HPDE6-E6E7 (cell line): ENCODE measurements at regions not wholly inside any gene's neighbourhood (a gene's known extent, or its start where the extent isn't known, plus 50 kb on each side); places are given as distances from the start of the nearest gene placed in this dataset.
A peak's percentile ranks its signal among the peaks of the same experiment; 100 is the strongest.
"Not testable (repeated sequence)": the region's sequence is repeated elsewhere in the genome, so short reads cannot be mapped to it uniquely, and the experiment has no call there.

Experiments
- DNase-seq: peaks from one replicate; pipeline ENCODE4 v3.0.0; 2011; ENCODE audit warnings: missing footprints; ENCODE audit errors: extremely low spot score

DNA sequence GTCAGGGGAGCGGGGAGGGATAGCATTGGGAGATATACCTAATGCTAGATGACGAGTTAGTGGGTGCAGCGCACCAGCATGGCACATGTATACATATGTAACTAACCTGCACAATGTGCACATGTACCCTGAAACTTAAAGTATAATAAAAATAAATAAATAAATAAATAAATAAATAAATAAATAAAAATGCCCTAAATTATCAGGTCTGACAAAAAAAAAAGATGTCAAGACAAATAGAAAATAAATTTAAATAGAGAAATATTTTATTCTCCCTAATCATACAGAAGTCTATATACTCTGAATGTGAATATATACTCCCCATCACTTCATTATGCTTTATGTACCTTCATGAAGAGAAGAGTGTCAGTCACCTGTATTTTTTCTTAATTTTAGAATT is 420.0 kb upstream of the PTCHD4 start:
- not testable (repeated sequence) for DNase-seq

DNA sequence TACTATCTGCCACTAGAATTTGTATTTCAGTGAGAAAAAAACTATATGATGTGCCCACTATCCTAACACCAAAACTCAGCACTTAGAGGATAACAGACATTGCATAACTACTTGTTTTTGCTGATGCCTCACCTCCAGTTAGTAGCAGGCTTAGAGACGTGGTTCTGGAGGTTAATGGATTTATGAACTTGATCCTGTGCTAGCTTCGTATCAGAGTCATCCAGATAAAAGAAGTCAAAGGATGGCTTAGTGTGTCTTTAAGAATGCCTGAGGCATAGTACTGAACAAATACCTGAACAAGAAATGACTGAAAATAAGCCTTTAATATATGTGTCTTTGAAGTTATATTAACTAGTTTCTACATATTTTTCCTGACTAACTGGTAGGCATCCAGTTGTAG is 414.9 kb upstream of the PTCHD4 start:
- no peak for DNase-seq

DNA sequence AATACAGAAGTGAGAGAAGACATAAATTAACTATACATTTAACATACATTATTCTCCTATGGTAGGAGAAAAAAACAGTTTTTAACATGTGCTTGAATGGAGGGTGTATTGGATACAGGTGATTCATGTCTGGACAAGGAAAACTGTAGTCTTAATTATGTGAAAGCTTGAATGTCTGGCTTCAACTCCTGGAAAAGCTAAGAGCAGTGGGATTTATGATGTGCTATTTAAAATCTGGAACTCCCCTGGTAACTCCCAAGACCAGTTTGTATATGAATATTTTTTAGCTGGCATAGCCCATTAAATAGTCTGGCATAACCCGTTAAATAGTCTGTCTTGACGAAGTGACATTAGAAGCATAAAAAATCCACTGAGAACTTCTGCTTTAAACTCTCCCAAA is 410.0 kb upstream of the PTCHD4 start:
- DNase-seq: no peak

DNA sequence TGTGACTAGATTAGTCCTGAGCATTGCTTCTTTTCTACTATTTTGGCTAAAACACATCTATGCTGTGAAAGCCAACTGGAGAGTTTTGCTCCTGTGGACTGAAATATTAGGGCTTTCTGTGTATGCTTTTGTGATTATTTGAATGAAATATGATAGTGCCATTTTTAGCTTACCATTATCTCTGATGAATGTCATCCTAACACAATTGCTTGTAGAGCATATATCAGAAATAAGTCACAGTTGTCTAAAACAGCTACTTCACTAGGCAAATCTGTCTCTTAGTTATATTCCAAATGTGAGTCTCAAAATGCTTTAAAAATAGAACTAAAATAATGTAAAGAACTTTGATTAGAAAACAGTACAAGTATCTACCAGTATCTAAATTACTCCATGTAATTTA is 401.4 kb upstream of the PTCHD4 start:
- DNase-seq: no peak

DNA sequence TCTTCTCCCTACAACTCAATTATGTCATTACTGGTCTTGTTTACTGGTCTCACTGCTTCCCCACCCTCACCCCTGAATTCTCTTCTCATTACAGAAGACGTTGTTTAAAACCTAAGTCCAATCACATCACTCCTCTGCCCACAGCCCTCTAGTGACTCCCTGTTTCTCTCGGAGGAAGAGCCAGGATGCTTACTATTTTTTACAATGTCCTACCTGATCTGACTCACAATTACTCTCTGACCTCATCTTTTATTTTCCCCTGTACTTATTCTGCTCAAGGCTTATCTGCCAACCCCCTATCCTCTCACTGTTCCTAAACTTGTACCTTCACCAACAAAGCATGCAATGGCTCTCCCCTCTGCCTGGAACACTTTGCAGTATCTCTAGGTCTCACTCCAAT is 400.4 kb upstream of the PTCHD4 start:
- DNase-seq: no peak

DNA sequence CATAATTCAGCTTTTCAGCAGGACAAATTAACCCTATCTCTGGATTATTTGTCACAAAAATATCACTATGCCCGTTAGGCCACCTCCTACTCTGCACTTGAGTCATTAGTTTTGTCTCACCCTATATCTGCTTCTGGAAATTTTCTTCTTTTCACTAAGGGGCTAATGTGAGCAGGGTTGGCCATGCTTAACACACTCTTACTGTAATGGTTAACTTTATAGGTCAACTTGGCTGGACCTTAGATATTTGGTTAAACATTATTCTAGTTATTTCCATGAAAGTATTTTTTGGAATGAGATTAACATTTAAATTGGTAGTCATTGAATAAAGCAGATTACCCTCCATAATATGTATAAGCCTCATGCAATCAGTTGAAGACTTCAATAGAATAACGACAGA is 394.6 kb upstream of the PTCHD4 start:
- no peak for DNase-seq

DNA sequence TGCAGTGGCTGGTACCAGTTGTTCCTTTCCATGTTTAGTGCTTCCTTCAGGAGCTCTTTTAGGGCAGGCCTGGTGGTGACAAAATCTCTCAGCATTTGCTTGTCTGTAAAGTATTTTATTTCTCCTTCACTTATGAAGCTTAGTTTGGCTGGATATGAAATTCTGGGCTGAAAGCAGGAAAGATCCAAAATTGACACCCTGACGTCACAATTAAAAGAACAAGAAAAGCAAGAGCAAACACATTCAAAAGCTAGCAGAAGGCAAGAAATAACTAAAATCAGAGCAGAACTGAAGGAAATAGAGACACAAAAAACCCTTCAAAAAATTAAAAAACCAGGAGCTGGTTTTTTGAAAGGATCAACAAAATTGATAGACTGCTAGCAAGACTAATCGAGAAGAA is 382.4 kb upstream of the PTCHD4 start:
- not testable (repeated sequence) for DNase-seq

DNA sequence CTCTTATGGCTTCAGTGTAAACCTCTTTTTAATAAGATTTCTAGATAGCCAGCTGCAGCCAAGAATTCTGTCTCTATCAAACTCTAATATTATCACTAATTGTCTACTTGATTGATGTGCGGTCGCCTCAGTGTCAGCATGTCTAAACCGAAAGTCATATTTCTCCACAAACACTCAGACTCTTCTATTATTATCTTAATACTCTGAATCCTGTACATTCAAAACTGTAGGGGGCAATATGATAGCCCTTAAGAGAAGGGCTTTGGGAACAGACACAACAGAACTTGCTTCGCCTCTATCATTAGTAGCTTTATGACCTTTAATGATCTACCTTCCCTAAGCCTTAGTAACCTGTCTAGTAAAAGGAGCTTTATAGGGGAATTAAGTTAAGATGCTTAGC is 379.7 kb upstream of the PTCHD4 start:
- DNase-seq: no peak

DNA sequence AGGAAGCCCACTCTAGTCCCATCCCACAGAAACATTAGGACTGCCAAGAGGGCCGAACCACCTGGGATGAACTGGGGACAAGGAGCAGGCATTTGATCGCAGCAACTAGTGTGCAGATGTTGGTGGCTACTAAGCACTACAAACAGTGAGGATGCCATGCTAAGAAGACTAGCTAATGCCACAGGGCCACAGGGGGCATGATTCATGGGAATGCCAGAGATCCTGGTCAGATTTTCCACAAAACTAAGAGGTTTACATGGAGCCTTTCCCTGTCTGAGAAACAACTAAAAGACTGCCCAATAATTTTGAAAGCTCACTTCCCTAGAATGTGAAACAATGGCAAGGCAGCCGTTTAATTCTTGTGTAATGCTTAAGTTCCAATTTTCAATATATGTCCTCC is 375.9 kb upstream of the PTCHD4 start:
- no peak for DNase-seq

DNA sequence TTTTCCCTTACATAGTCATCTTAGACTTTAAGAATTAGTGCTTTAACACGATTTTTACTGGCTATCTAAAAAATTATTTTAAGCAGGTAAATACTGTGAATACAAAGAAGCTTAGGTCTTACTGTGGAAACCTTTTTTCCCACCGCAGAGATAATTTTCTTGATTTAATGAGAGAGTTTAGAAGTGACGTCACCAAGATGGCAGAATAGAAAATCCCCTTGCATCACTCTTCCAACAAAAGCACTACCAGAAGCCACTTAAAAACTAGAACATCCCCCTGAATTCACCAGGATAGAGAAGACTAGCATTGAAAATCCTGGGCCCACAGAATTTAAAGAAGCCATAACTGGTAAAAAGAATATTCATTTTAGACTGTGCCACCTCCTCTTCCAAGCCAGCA is 375.4 kb upstream of the PTCHD4 start:
- no peak for DNase-seq

DNA sequence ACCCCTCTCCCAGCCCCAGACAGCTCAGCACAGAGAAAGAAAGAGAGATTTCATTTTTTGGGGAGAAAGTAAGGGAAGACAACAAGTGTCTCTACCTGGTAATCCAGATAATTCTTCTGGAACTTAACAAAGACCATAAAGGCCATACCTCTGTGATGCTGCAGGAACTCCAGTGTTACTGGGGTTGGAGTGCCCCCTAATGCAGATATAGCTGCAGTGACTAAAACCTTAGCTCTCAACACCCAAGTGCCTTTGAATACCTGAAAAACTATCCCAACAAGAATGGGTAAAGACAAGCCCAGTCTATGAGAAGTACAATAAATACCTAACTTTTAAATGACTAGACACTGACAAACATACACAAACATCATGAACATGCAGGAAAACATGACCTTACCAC is 365.3 kb upstream of the PTCHD4 start:
- DNase-seq: no peak

DNA sequence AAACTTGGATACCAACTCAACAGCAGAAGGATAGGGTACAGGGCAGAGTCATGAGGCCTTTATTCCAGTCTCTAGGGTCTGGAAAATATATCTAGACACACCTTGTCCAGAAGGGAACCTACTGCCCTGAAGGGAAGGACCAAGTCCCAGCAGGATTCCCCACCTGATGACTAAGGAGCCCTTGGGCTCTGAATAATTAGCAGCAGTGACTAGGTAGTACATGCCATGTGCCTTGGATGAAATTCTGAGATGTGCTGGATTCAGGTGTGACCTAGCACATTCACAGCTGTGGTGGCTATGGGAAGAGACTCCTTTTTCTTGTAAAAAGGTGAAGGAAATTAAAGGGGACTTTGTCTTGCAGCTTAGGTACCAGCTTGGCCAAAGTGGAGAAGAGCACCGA is 364.3 kb upstream of the PTCHD4 start:
- DNase-seq: peak; percentile 10

DNA sequence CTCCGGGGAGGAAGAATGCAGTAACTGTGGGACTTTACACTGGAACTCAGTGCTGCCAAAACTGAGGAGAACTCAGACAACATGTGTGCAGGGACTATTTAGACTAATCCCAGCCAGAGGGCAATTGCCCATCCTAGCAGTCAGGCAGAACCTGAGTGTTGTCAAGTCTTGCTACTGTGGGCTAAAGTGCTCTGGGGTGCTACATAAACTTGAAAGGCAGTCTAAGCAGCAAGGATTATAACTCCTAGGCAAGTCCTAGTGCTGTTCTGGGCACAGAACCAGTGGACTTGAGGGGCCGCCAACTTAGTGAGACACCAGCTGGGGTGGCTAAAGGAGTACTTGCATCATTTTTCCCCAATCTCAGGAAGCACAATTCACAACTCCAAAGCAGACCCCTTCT is 363.8 kb upstream of the PTCHD4 start:
- DNase-seq: no peak

DNA sequence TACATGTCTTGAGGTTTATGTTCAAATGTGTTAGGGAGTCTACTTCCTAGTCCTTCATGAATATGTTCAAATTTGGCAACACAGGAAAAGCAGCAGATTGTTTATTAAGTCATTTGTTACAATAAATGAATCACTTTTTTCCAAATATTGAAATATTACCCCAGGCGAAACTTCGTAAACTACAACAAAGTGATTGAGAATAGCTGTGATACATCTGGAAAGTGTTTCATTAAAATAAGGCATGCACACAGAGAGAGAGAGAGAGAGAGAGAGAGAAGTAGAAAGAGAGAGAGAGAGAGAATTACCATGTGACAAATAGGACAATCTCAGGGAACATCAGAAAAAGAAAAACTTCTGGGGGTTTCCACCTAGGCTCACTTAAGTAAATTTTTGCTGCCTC is 363.1 kb upstream of the PTCHD4 start:
- DNase-seq: no peak

DNA sequence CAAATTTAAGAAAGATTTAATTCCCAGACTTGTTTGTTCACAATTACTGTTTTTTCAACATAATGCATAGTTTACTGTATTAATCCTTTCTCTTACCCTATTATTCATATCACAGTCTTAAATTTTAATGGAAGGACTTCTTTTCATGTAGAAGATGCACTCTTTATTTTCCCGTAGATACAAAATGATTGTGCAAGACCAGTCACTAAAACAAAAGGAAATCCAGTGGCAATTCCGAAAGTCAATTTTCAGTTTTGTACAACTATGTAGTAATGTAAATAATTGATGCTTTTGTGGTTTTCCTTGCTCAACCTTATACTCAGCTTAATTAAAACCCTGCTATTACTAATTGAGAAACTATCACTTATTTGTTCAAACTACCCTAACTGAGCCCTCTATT is 361.5 kb upstream of the PTCHD4 start:
- DNase-seq: no peak

DNA sequence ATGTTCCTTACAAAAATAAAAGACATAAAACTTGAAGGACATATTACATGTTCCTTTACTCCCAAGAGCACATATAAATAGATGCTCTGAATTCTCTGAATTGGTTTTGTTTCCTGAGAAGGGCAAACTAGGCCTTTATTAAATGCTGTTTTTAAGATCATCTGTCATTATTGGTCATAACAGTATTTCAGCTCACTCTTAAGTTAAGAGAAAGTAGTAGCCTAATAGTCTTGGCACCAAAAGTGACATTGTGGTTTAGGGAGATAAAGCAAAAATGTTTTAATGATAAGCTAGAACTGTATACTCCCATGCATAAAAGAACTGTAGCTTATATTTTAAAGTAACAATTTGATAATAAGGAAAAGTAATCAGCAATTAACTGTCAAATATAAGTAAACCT is 361.1 kb upstream of the PTCHD4 start:
- no peak for DNase-seq

DNA sequence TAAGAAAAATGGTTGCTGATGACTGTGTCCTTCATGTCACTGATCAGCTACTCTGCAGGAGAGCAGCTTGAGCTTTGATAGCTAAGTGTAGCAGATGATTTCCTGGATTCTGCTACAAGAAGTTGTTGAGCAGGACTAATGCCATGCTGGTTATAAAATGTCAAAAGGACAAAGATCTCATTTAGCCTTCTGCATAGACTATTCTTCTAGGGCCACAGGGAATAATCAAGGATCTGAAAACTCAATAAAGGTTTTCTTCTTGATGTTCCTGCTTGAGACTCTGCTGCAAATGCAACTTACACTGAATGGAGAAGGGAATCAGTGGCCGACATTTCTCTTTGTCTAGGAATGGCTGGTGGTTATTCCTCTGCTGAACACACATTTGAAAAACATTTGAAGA is 360.3 kb upstream of the PTCHD4 start:
- DNase-seq: no peak

DNA sequence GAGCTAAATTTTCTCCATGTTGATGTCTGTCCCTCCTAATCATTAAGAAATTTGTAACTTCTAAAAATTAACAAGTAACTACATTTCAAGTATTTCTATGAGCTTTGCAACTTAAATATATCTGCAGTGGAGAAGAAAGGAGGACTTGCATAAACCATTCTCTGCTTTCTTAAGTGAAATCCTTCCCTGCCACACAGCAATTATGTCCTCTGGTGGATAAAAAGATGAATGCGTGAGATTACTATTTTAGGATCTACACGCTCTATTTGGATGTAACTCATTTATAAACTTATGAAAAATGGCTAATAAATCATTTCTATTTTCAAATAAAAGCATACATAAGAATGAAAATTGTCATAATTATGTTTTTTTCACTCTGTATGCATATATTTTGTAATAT is 338.0 kb upstream of the PTCHD4 start:
- DNase-seq: no peak

DNA sequence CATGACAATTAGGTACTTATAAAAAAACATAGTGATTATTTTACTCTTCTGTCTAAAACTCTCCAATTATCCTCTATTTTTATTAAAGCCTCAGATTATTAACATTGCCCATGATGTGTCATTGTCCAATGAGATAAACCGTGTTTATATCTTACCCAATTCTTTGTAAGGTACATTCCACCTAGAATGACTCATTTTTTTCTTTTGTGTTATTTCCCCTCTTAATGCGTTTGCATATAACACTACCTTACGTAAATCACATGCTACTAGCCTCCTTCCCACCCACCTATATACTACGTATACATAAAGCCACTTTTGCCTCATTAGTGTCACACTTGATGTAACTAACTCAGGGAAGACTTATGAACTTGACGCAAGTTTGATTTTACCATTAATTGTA is 336.3 kb upstream of the PTCHD4 start:
- DNase-seq: no peak

DNA sequence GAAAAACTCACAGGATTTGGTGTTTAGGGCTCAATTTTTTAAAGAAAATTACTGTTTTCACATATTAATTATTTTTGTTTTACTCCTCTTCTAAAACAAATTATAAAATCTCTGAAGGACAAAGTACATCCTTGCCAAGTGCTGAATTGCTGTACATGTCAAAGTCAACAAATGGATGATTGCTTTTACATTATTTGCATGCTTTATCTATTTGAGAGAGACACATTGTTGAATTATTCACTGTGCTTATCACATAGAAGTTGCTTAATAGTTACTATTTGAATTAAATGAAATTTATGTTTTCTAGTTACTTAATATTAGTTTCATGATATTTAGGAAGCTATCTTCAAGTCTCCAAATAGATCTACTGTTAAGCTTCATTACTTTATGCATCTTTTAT is 318.6 kb upstream of the PTCHD4 start:
- DNase-seq: no peak

DNA sequence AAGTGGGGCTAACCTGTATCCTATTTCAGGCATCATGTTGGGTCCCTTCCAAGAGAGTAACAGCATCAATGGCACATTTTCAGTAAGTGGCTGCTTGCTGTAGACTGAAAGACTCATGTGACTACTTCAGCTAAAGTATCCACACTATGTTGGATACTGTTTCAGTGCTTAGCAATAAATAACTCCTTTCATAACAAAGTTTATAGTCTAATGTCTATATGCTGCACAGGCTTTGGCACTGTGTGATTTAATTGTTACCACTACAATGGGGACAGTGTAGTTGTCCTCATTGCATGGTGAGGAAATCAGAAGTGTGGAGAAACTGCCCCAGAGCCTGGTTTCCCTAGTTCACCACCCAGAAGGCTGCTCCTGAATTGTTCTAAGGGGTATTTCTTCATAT is 318.0 kb upstream of the PTCHD4 start:
- DNase-seq: no peak

DNA sequence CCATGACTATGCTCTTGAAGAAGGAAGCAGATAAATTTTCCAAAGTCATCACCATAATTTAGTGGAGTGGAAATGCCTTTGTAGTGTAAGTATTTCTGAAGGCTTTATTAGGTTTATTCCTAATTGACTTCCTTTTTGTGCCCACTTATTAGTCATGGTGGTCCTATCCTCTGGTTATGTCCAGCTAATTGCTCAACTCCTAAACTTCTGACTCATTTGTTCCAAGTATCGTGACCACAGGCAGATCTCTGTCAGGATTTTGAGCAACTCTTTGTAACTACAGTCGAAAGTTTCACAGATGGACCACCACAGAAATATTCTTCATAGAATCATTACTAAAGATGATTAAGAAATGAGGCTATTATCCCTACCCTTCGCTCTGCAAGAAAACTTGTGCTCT is 315.6 kb upstream of the PTCHD4 start:
- no peak for DNase-seq

DNA sequence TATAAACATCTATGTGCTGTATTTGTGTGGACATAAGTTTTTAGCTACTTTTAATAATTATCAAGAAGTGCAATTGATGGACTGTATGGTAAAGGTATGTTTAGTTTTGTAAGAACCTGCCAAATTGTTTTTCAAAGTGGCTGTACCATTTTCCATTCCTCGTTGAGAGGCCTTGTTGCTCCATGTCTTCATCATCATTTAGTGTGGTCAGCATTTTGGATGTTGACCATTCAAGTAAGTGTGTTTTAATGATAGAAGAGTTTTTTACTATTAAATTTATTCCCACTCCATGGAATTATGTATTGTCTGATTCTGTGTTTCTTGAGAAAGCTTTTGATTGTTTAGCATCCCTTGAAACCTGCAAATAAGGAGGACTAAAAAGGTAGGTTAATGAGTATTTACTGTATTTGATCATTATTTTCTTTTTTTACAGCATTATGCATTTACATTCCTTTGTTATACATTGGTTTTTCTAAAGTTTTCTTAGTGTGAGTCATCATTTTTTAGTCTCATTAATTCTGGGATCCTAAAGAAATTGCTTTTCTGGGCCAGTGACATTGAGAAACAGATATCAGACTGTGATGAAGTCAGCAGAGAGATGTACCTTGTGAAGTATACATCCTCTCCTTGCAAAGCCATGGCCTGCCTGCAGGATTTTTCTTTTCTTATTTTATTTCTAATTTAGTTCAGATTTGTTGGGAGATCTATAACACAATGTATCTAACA is 312.8 kb upstream of the PTCHD4 start:
- no peak for DNase-seq

DNA sequence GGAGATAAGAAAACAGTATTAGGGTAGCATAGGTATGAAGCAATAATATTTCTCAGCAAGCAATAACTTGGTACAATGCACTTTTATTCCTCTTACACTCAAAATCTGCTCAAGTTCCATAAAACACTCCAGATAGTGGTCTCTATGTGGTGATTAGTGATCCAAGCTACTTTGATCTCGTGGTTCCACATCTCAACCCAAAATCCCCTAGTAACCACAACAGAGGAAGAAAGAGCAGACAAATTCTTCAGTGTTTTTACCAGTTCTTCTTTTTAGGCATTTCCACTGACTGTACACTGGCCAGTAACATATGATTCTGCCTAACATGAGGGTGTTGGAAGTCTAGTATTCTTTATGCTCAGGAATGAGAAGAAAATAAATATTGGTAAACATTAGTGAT is 309.0 kb upstream of the PTCHD4 start:
- DNase-seq: no peak
